ENCODE measurements at regions not wholly inside any gene's neighbourhood (a gene's known extent, or its start where the extent isn't known, plus 50 kb on each side); places are given as distances from the start of the nearest gene placed in this dataset.

DNA sequence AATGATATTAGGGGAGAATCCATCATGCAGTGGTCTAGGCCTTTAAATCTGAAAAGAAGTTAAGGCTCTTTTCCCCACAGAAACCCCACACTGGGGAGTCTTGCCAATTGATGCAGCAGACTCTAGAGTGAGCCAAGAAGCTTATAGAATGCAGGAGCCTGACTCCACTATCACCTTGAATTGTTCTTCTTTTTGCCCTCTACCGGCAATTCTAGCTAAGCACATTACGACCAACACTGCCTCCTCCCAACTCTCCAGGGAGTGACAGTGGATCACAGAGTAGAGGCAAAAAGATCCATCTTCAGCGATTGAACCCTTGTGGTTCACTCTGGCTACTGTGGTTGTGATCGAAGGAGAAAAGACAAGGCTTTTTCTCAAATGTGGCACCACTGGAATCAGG lies 331.5 kb downstream of the NKX6-1 start:
- no peak for TF ChIP-seq CTCF (IDR thresholded peaks at IDR 0.05)
- no peak for TF ChIP-seq POLR2A (IDR thresholded peaks at IDR 0.05)

All from testis (tissue), 2 donors.